SK-N-SH treated with all-trans-retinoic acid at 6 μM for 48 hours (cell line): ENCODE measurements at regions not wholly inside any gene's neighbourhood (a gene's known extent, or its start where the extent isn't known, plus 50 kb on each side); places are given as distances from the start of the nearest gene placed in this dataset.

Experiments
- ARNTL ChIP-seq: fragments of 450-650 bp; formaldehyde crosslinking; IDR thresholded peaks from 2 replicates; pipeline ENCODE4 v1.5.0; 2020; ENCODE audit warnings: low read depth, mild to moderate bottlenecking, moderate library complexity, borderline replicate concordance
- BACH2 ChIP-seq: fragments of 250-450 bp; sonication (Bioruptor Pico); IDR thresholded peaks from 2 replicates; pipeline ENCODE4 v1.9.0; 2021; ENCODE audit warnings: mild to moderate bottlenecking, borderline replicate concordance
- RARB ChIP-seq: fragments of 250-450 bp; sonication (Bioruptor Pico); IDR thresholded peaks from 2 replicates; pipeline ENCODE4 v1.8.0; 2021; ENCODE audit warnings: mild to moderate bottlenecking, moderate library complexity
- ZFP3 ChIP-seq: fragments of 250-450 bp; sonication (Bioruptor Pico); IDR thresholded peaks from 2 replicates; pipeline ENCODE4 v1.5.0; 2020; ENCODE audit warnings: mild to moderate bottlenecking, moderate library complexity
- ZNF565 ChIP-seq: fragments of 450-650 bp; formaldehyde crosslinking; conservative IDR thresholded peaks from 2 replicates; pipeline ENCODE4 v1.5.0; 2020; ENCODE audit warnings: low read depth, mild to moderate bottlenecking, moderate library complexity
- TF ChIP-seq, protein P1 (sequence below): fragments of 250-450 bp; sonication (Bioruptor Pico); IDR thresholded peaks from 2 replicates; pipeline ENCODE4 v1.8.0; 2020; ENCODE audit warnings: mild to moderate bottlenecking, moderate library complexity, borderline replicate concordance
- TF ChIP-seq, protein P2 (sequence below): fragments of 250-450 bp; sonication (Bioruptor Pico); IDR thresholded peaks from 2 replicates; pipeline ENCODE4 v1.5.1; 2020; ENCODE audit warnings: low read depth, mild to moderate bottlenecking, moderate library complexity

DNA sequence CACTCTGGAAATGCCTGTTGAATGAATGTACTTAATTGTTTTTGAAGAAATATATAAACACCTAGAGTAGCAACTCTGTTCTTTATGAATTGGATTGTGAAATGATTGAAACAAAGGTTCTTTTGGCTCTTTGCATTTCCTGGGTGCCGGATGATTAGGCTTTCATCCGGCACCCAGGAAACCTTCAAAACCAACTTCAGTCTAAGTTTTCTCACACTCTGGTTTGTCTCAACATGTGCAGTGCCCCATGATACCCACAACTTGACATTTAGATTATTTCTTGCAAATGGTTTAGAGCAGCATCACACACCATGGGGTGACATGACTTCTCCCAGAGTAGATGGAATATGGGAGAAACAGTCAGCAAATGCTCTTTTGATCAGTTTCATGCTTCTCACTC lies 354.9 kb downstream of the BARHL2 start:
- TF ChIP-seq BACH2 (CRISPR knock-in tag): no peak
- no peak for TF ChIP-seq ZFP3 (CRISPR knock-in tag)
- TF ChIP-seq ARNTL: no peak
- TF ChIP-seq RARB (CRISPR knock-in tag): no peak
- no peak for TF ChIP-seq ZNF565 (CRISPR knock-in tag)
- TF ChIP-seq, protein P1, sequence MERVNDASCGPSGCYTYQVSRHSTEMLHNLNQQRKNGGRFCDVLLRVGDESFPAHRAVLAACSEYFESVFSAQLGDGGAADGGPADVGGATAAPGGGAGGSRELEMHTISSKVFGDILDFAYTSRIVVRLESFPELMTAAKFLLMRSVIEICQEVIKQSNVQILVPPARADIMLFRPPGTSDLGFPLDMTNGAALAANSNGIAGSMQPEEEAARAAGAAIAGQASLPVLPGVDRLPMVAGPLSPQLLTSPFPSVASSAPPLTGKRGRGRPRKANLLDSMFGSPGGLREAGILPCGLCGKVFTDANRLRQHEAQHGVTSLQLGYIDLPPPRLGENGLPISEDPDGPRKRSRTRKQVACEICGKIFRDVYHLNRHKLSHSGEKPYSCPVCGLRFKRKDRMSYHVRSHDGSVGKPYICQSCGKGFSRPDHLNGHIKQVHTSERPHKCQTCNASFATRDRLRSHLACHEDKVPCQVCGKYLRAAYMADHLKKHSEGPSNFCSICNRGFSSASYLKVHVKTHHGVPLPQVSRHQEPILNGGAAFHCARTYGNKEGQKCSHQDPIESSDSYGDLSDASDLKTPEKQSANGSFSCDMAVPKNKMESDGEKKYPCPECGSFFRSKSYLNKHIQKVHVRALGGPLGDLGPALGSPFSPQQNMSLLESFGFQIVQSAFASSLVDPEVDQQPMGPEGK (CRISPR knock-in tag): no peak
- TF ChIP-seq, protein P2, sequence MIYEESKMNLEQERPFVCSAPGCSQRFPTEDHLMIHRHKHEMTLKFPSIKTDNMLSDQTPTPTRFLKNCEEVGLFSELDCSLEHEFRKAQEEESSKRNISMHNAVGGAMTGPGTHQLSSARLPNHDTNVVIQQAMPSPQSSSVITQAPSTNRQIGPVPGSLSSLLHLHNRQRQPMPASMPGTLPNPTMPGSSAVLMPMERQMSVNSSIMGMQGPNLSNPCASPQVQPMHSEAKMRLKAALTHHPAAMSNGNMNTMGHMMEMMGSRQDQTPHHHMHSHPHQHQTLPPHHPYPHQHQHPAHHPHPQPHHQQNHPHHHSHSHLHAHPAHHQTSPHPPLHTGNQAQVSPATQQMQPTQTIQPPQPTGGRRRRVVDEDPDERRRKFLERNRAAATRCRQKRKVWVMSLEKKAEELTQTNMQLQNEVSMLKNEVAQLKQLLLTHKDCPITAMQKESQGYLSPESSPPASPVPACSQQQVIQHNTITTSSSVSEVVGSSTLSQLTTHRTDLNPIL: no peak
